ENCODE measurements at regions not wholly inside any gene's neighbourhood (a gene's known extent, or its start where the extent isn't known, plus 50 kb on each side); places are given as distances from the start of the nearest gene placed in this dataset.

GRCh38 chr6:157767775-157768156 lies 55.3 kb upstream of the SNX9 start:
- DNase-seq (ENCODE audit: low spot score) (no peak), ATAC-seq (no peak)
- no peaks in the 10 kb centered on the region for H3K36me3 Mint-ChIP-seq
- ChIA-PET CTCF (no interaction called here), POLR2A (no interaction called here)
- H3K27ac Mint-ChIP-seq: peak overlapping the region; percentile 67
- no peaks in the 10 kb centered on the region for H3K9me3 Mint-ChIP-seq
- no peak for TF ChIP-seq RORB (CRISPR knock-in tag; IDR thresholded peaks at IDR 0.05)
- no peak for TF ChIP-seq ZNF416 (CRISPR knock-in tag; IDR thresholded peaks at IDR 0.05)
- no peak for TF ChIP-seq IRF1 (CRISPR knock-in tag; IDR thresholded peaks at IDR 0.05)
- TF ChIP-seq NR1H2 (CRISPR knock-in tag; IDR thresholded peaks at IDR 0.05): no peak
- TF ChIP-seq ZNF425 (CRISPR knock-in tag; conservative IDR thresholded peaks at IDR 0.05): no peak
- TF ChIP-seq PREB (CRISPR knock-in tag; IDR thresholded peaks at IDR 0.05; ENCODE audit: borderline replicate concordance): no peak
- TF ChIP-seq CREM (CRISPR knock-in tag; IDR thresholded peaks at IDR 0.05): no peak
- TF ChIP-seq FOXJ3 (CRISPR knock-in tag; IDR thresholded peaks at IDR 0.05; ENCODE audit: borderline replicate concordance): no peak
- TF ChIP-seq CBFB (CRISPR knock-in tag; IDR thresholded peaks at IDR 0.05; ENCODE audit: low read depth): no peak
- no peak for TF ChIP-seq HMGA2 (CRISPR knock-in tag; IDR thresholded peaks at IDR 0.05)
- no peak for TF ChIP-seq TEAD1 (CRISPR knock-in tag; IDR thresholded peaks at IDR 0.05)
- TF ChIP-seq PRRX2 (CRISPR knock-in tag; IDR thresholded peaks at IDR 0.05): no peak
- no peak for TF ChIP-seq SOX15 (CRISPR knock-in tag; IDR thresholded peaks at IDR 0.05)
- TF ChIP-seq IRF2 (CRISPR knock-in tag; IDR thresholded peaks at IDR 0.05; ENCODE audit: borderline replicate concordance, low read depth): no peak
- no peak for TF ChIP-seq FOXK1 (CRISPR knock-in tag; IDR thresholded peaks at IDR 0.05)
- TF ChIP-seq CDX4 (CRISPR knock-in tag; IDR thresholded peaks at IDR 0.05; ENCODE audit: borderline replicate concordance): no peak
- no peak for TF ChIP-seq TCF7 (CRISPR knock-in tag; IDR thresholded peaks at IDR 0.05; ENCODE audit: low read depth)
- TF ChIP-seq ZSCAN18 (CRISPR knock-in tag; IDR thresholded peaks at IDR 0.05): no peak
- H3K4me3 Mint-ChIP-seq: no peak overlapping the region
- peaks cover 53% of the 10 kb centered on the region for H3K4me1 Mint-ChIP-seq
- no peaks in the 10 kb centered on the region for H3K27me3 Mint-ChIP-seq (ENCODE audit: low read depth)

- ChIA-PET POLR2A (no interaction called here), CTCF (interaction anchor here (1.9 kb wide), 1 partner anchor 12 kb away, joined by 5 read pairs; no protein-coding TSS in a partner anchor)
- ATAC-seq (no peak), DNase-seq (ENCODE audit: low spot score) (no peak)
- H3K36me3 Mint-ChIP-seq: no peaks in the 10 kb centered on the region
- H3K4me3 Mint-ChIP-seq: no peak overlapping the region
- peaks cover 53% of the 10 kb centered on the region for H3K4me1 Mint-ChIP-seq
- TF ChIP-seq E2F4 (CRISPR knock-in tag; IDR thresholded peaks at IDR 0.05; ENCODE audit: borderline replicate concordance, low read depth) (no peak), TEAD1 (CRISPR knock-in tag; IDR thresholded peaks at IDR 0.05) (no peak), NR1H2 (CRISPR knock-in tag; IDR thresholded peaks at IDR 0.05) (no peak), ZBTB21 (CRISPR knock-in tag; IDR thresholded peaks at IDR 0.05; ENCODE audit: borderline replicate concordance) (no peak), MAX (CRISPR knock-in tag; IDR thresholded peaks at IDR 0.05) (no peak), KAT7 (CRISPR knock-in tag; IDR thresholded peaks at IDR 0.05; ENCODE audit: borderline replicate concordance) (no peak), ATF1 (CRISPR knock-in tag; IDR thresholded peaks at IDR 0.05) (no peak), SOX15 (CRISPR knock-in tag; IDR thresholded peaks at IDR 0.05) (no peak), CDX4 (CRISPR knock-in tag; IDR thresholded peaks at IDR 0.05; ENCODE audit: borderline replicate concordance) (no peak), ETV6 (CRISPR knock-in tag; IDR thresholded peaks at IDR 0.05) (no peak), ATF2 (CRISPR knock-in tag; IDR thresholded peaks at IDR 0.05; ENCODE audit: borderline replicate concordance, low read depth) (no peak), ZNF416 (CRISPR knock-in tag; IDR thresholded peaks at IDR 0.05) (no peak), TCF7 (CRISPR knock-in tag; IDR thresholded peaks at IDR 0.05; ENCODE audit: low read depth) (no peak)
- H3K9me3 Mint-ChIP-seq: no peaks in the 10 kb centered on the region
- no peaks in the 10 kb centered on the region; the same call in 1 of the 2 replicates for H3K27me3 Mint-ChIP-seq (ENCODE audit: low read depth)
- H3K27ac Mint-ChIP-seq: peak overlapping the region; percentile 10
These were observed 54.7 kb upstream of the SNX9 start for GRCh38 chr6:157768304-157768703.
